B cell (primary cell): ENCODE measurements at regions not wholly inside any gene's neighbourhood (a gene's known extent, or its start where the extent isn't known, plus 50 kb on each side); places are given as distances from the start of the nearest gene placed in this dataset.

Experiments
- CTCF ChIP-seq: fragments of 200-600 bp; IDR thresholded peaks from one replicate; pipeline ENCODE4 v1.8.0; 2022; ENCODE audit warnings: antibody characterized with exemption, mild to moderate bottlenecking
- EZH2 ChIP-seq: IDR thresholded peaks from 2 replicates; pipeline ENCODE4 v1.6.1; 2012; ENCODE audit warnings: borderline replicate concordance, low read depth, mild to moderate bottlenecking, moderate library complexity, low read length; ENCODE audit not compliant: insufficient read depth, poor library complexity, severe bottlenecking

GRCh38 chr6:111952274-111952673 is 79.0 kb upstream of the FYN start:
- TF ChIP-seq CTCF (no peak), EZH2 (no peak)
